ENCODE measurements at regions not wholly inside any gene's neighbourhood (a gene's known extent, or its start where the extent isn't known, plus 50 kb on each side); places are given as distances from the start of the nearest gene placed in this dataset.

DNA sequence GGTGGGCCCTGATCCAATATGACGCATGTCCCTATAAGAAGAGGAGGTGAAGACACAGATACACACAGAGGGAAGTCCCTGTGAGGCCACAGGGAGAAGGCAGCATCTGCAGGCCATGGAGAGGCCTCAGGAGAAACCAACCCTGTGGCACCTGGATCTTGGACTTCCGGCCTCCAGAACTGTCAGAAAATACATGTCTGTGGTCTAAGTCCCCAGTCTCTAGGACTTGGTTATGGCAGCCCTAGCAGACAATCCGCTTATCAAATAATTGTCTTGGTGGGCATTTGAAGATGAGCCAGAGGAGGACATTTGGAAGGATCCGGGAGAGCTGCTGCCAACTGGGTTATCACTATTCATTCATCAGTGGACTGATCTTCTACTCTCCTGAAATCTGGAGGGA is 57.6 kb upstream of the FOXQ1 start:
- Histone ChIP-seq H3K79me2 (ENCODE audit: low read depth) (no peaks in the 10 kb centered on the region), H3K4me2 (no peak overlapping the region), H3K4me3 (no peak overlapping the region), H3K27me3 (no peaks in the 10 kb centered on the region), H3K36me3 (no peaks in the 10 kb centered on the region), H3K27ac (no peak overlapping the region), H3K9me3 (ENCODE audit: low read depth) (no peaks in the 10 kb centered on the region), H2AFZ (replicated peaks) (no peak overlapping the region), H3K9ac (no peak overlapping the region), H3K4me1 (no peaks in the 10 kb centered on the region), H3F3A (ENCODE audit: low read depth) (no peaks in the 10 kb centered on the region), H4K20me1 (ENCODE audit: low read depth) (no peaks in the 10 kb centered on the region)
- Mint-ChIP-seq H3K4me3 (no peak overlapping the region), H3K27ac (no peak overlapping the region), H3K36me3 (no peaks in the 10 kb centered on the region), H3K9me3 (peaks cover 2% of the 10 kb centered on the region), H3K4me1 (no peaks in the 10 kb centered on the region), H3K27me3 (ENCODE audit: insufficient read depth, low read depth) (peaks cover 7% of the 10 kb centered on the region)
- TF ChIP-seq EZH2phosphoT487 (IDR thresholded peaks at IDR 0.05) (no peak), EZH2 (IDR thresholded peaks at IDR 0.05) (no peak)
- TF ChIP-seq, protein P1, sequence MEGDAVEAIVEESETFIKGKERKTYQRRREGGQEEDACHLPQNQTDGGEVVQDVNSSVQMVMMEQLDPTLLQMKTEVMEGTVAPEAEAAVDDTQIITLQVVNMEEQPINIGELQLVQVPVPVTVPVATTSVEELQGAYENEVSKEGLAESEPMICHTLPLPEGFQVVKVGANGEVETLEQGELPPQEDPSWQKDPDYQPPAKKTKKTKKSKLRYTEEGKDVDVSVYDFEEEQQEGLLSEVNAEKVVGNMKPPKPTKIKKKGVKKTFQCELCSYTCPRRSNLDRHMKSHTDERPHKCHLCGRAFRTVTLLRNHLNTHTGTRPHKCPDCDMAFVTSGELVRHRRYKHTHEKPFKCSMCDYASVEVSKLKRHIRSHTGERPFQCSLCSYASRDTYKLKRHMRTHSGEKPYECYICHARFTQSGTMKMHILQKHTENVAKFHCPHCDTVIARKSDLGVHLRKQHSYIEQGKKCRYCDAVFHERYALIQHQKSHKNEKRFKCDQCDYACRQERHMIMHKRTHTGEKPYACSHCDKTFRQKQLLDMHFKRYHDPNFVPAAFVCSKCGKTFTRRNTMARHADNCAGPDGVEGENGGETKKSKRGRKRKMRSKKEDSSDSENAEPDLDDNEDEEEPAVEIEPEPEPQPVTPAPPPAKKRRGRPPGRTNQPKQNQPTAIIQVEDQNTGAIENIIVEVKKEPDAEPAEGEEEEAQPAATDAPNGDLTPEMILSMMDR (IDR thresholded peaks at IDR 0.05): no peak
- DNase-seq (ENCODE audit: low spot score): no peak

DNA sequence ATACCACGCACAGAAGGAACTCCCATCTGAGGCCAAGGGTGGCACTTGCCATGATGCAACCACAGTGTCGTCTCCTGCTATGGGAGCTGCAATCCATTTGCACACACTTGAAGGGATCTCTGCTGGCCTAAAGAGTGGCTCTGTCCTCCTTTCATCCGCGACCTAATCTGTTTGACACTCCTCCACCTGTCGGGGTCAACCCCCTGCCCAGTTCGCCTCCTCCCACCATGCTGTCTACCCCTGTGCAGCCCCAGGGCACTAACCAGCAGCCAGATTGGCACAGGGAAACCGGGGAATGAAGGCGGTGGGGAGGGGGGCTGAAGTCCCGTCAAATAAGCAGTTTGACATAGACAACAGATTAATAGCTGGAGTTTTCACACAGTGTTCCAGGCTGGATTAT is 58.1 kb upstream of the FOXQ1 start:
- Mint-ChIP-seq H3K4me3 (no peak overlapping the region), H3K36me3 (no peaks in the 10 kb centered on the region), H3K27ac (no peak overlapping the region), H3K27me3 (ENCODE audit: insufficient read depth, low read depth) (peaks cover 11% of the 10 kb centered on the region), H3K4me1 (no peaks in the 10 kb centered on the region), H3K9me3 (peaks cover 2% of the 10 kb centered on the region)
- no peak overlapping the region for H3K4me2 ChIP-seq
- no peaks in the 10 kb centered on the region for H3K36me3 ChIP-seq
- TF ChIP-seq, protein P1 (IDR thresholded peaks at IDR 0.05): no peak
- no peak for TF ChIP-seq EZH2 (IDR thresholded peaks at IDR 0.05)
- no peak for TF ChIP-seq EZH2phosphoT487 (IDR thresholded peaks at IDR 0.05)
- no peaks in the 10 kb centered on the region for H3K9me3 ChIP-seq (ENCODE audit: low read depth)
- H2AFZ ChIP-seq (replicated peaks): no peak overlapping the region
- H3K4me3 ChIP-seq: no peak overlapping the region
- no peak overlapping the region for H3K27ac ChIP-seq
- H3K27me3 ChIP-seq: no peaks in the 10 kb centered on the region
- no peak overlapping the region for H3K9ac ChIP-seq
- no peaks in the 10 kb centered on the region for H3K4me1 ChIP-seq
- H4K20me1 ChIP-seq (ENCODE audit: low read depth): no peaks in the 10 kb centered on the region
- no peaks in the 10 kb centered on the region for H3F3A ChIP-seq (ENCODE audit: low read depth)
- no peak for DNase-seq (ENCODE audit: low spot score)
- no peaks in the 10 kb centered on the region for H3K79me2 ChIP-seq (ENCODE audit: low read depth)

DNA sequence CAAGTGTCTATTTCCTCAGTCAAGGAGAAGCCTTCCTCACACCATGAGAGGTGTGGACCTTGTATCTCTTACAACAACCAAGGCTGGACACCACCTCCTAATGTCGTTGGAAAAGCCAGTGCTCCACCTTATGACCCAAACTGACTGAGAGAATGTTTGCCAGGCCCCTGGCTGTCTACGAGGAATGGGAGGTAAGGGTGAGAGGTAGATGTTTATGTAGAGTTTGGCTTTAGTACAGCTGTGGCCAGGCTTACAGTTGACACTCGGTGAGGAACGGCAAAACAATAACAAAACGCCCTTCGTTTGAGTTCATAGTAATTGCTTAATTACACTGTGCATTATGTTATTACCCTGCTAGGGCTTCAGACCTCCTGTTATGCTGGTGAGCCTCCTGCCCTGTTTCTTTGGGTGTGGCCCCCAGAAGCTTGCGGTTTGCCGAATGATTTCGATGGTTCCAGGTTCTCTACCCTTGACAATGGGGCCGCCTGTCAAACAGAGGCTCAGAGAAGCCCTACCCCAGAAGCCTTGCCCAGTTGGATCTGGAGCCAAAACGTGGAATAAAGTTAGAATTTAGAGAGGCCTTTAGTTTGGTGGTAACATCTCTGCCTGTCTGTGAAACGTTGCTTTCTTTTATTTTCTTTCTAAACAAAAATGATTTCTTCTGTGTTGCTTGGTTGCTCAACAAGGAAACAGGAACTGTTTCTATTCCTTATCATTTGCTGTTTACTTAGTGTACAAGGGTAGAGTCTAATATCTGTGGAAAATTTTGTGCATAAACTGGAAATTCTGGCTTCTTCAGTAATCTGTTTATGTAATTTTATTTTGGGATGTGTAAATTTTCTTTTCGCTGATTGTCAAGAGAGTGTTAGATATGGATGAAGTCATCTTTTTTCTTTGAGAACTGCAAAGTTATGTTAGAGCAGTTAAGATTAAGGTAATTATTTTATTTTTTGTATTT is 60.4 kb upstream of the FOXQ1 start:
- no peaks in the 10 kb centered on the region for H3K4me1 ChIP-seq
- H2AFZ ChIP-seq (replicated peaks): no peak overlapping the region
- Mint-ChIP-seq H3K27ac (no peak overlapping the region), H3K4me1 (no peaks in the 10 kb centered on the region), H3K9me3 (peaks cover 2% of the 10 kb centered on the region), H3K4me3 (no peak overlapping the region), H3K27me3 (ENCODE audit: insufficient read depth, low read depth) (peaks cover 8% of the 10 kb centered on the region), H3K36me3 (no peaks in the 10 kb centered on the region)
- no peaks in the 10 kb centered on the region for H3F3A ChIP-seq (ENCODE audit: low read depth)
- TF ChIP-seq EZH2phosphoT487 (IDR thresholded peaks at IDR 0.05): no peak
- TF ChIP-seq EZH2 (IDR thresholded peaks at IDR 0.05): no peak
- TF ChIP-seq, protein P1 (IDR thresholded peaks at IDR 0.05): no peak
- H3K9me3 ChIP-seq (ENCODE audit: low read depth): no peaks in the 10 kb centered on the region
- no peak for DNase-seq (ENCODE audit: low spot score)
- H3K4me3 ChIP-seq: no peak overlapping the region
- no peaks in the 10 kb centered on the region for H3K36me3 ChIP-seq
- no peak overlapping the region for H3K4me2 ChIP-seq
- no peaks in the 10 kb centered on the region for H4K20me1 ChIP-seq (ENCODE audit: low read depth)
- H3K79me2 ChIP-seq (ENCODE audit: low read depth): no peaks in the 10 kb centered on the region
- no peaks in the 10 kb centered on the region for H3K27me3 ChIP-seq
- H3K9ac ChIP-seq: no peak overlapping the region
- H3K27ac ChIP-seq: no peak overlapping the region
